LNCaP clone FGC (cell line): ENCODE measurements at regions not wholly inside any gene's neighbourhood (a gene's known extent, or its start where the extent isn't known, plus 50 kb on each side); places are given as distances from the start of the nearest gene placed in this dataset.

Experiments
- DNase-seq: peaks from one replicate; pipeline ENCODE4 v3.0.0-alpha.2; 2011; ENCODE audit warnings: low read depth
- H3K4me3 ChIP-seq: 2 replicates; pipeline ENCODE4 v1.5.1; 2011; ENCODE audit warnings: mild to moderate bottlenecking, low read depth, low read length, control low read depth
- CTCF ChIP-seq: IDR thresholded peaks from 2 replicates; pipeline ENCODE4 v1.5.1; 2012; ENCODE audit warnings: mild to moderate bottlenecking; ENCODE audit not compliant: control insufficient read depth, insufficient read depth; ENCODE audit errors: extremely low read depth

GRCh38 chr10:6729071-6729774 lies 149.1 kb upstream of the PRKCQ start:
- H3K4me3 ChIP-seq = no peak overlapping the region
- DNase-seq = no peak
- no peak for TF ChIP-seq CTCF

DNA sequence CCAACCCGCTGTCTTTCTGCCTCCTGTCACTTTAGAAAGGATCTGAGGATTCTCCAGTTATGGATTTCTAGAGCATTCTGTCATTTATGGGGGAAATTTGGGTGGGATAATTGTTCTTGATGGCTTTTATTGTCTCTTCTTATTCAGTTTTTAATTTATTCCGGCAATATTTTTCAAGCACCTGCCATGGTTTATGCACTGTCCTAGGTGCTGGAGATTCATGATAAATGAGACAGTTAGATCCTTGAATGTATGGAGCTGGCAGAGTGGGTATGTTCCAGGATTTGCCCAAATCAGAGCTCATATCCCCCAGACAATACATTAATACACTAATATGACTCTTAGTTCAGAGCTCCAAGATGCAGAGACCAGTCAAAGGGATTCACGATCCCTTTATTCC lies 146.8 kb upstream of the PRKCQ start:
- DNase-seq = no peak
- no peak overlapping the region for H3K4me3 ChIP-seq
- no peak for TF ChIP-seq CTCF

- no peak for DNase-seq
- H3K4me3 ChIP-seq = no peak overlapping the region
- TF ChIP-seq CTCF = no peak
Observed at GRCh38 chr10:6722616-6723004, 142.5 kb upstream of the PRKCQ start.

- peak; percentile 14 for DNase-seq
- TF ChIP-seq CTCF = no peak
- H3K4me3 ChIP-seq = no peak overlapping the region
Observed at GRCh38 chr10:6721964-6722615, 142.0 kb upstream of the PRKCQ start.

GRCh38 chr10:6721480-6721879 lies 141.4 kb upstream of the PRKCQ start:
- DNase-seq = no peak
- no peak overlapping the region for H3K4me3 ChIP-seq
- no peak for TF ChIP-seq CTCF

DNA sequence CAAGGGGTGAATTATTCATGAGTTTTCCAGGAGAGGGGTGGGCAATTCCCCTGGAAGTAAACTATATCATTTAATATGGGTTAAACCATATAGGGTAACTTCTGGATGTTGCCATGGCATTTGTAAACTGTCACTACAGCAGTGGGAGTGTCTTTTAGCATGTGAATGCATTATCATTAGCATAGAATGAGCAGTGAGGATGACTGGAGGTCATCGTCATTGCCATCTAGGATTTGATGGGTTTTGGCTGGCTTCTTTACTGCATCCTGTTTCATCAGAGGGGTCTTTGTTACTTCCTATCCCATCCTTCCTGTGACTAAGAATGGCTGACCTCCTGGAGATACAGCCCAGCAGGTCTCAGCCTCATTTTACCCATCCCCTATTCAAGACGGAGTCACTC lies 139.5 kb upstream of the PRKCQ start:
- no peak for TF ChIP-seq CTCF

GRCh38 chr10:6718550-6718949 lies 138.5 kb upstream of the PRKCQ start:
- DNase-seq = no peak
- H3K4me3 ChIP-seq = no peak overlapping the region
- TF ChIP-seq CTCF = no peak

More for the DNA sequence above, 139.5 kb upstream of the PRKCQ start:
- H3K4me3 ChIP-seq = no peak overlapping the region
- no peak for DNase-seq
